Natural killer cell treated with Interleukin-12 subunit alpha and Interleukin-12 subunit beta and Interleukin-15 and Interleukin-18, amount 100 ng/mL, for 72 hours (primary cell): ENCODE measurements at regions not wholly inside any gene's neighbourhood (a gene's known extent, or its start where the extent isn't known, plus 50 kb on each side); places are given as distances from the start of the nearest gene placed in this dataset.

Source experiments
- ATAC-seq, 2 donors: fragments of 150-1000 bp; cut with Tn5 transposase in 1 of 2; sonication (Bioruptor Pico), chemical (Tn5 transposase) in 1 of 2; 2 replicates each; pipeline ENCODE4 v1.10.0; 2021
- DNase-seq: peaks from one replicate; pipeline ENCODE4 v3.0.0; 2022; ENCODE audit warnings: low spot score
- H3K27ac Mint-ChIP-seq, 2 donors: 1 replicate in 1 of 2; 2 replicates in 1 of 2; pipeline ENCODE4 v1.8.0; 2022; ENCODE audit warnings: mixed read lengths in 2 of 2, mild to moderate bottlenecking in 1 of 2, moderate library complexity in 1 of 2
- H3K27me3 Mint-ChIP-seq, 2 donors: 1 replicate in 1 of 2; 2 replicates in 1 of 2; pipeline ENCODE4 v1.8.0; 2022; ENCODE audit warnings: mixed read lengths in 2 of 2
- H3K36me3 Mint-ChIP-seq: one replicate; pipeline ENCODE4 v1.8.0; 2022; ENCODE audit warnings: mixed read lengths
- H3K4me1 Mint-ChIP-seq, 2 donors: 1 replicate in 1 of 2; 2 replicates in 1 of 2; pipeline ENCODE4 v1.8.0; 2022; ENCODE audit warnings: low read depth in 2 of 2, mixed read lengths in 2 of 2, mild to moderate bottlenecking in 1 of 2
- H3K4me3 Mint-ChIP-seq: one replicate; pipeline ENCODE4 v1.8.0; 2022; ENCODE audit warnings: mixed read lengths
- H3K9me3 Mint-ChIP-seq: 2 replicates; pipeline ENCODE4 v1.8.0; 2022; ENCODE audit warnings: mixed read lengths

GRCh38 chr16:66267292-66268014, 99.0 kb upstream of the CDH5 start:
- Mint-ChIP-seq H3K36me3 (no peaks in the 10 kb centered on the region), H3K4me3 (no peak overlapping the region), H3K9me3 (no peaks in the 10 kb centered on the region), H3K4me1 (peaks cover 4% of the 10 kb centered on the region in 2 donors), H3K27ac (no peak overlapping the region), H3K27me3 (peaks cover 15 to 31% of the 10 kb centered on the region in 2 donors)
- ATAC-seq: no peak
- DNase-seq: no peak

GRCh38 chr16:66266436-66267291, 99.8 kb upstream of the CDH5 start:
- ATAC-seq (no peak), DNase-seq (no peak)
- Mint-ChIP-seq H3K4me1 (peaks cover 4% of the 10 kb centered on the region in 2 donors), H3K36me3 (no peaks in the 10 kb centered on the region), H3K4me3 (no peak overlapping the region), H3K9me3 (no peaks in the 10 kb centered on the region), H3K27me3 (peaks cover 14 to 30% of the 10 kb centered on the region in 2 donors), H3K27ac (no peak overlapping the region)

GRCh38 chr16:66265556-66266141, 100.8 kb upstream of the CDH5 start:
- DNase-seq (no peak), ATAC-seq (no peak)
- H3K27ac Mint-ChIP-seq: no peak overlapping the region
- peaks cover under 1 to 4% of the 10 kb centered on the region in 2 donors for H3K4me1 Mint-ChIP-seq
- H3K27me3 Mint-ChIP-seq: peaks cover 8 to 26% of the 10 kb centered on the region in 2 donors
- no peak overlapping the region for H3K4me3 Mint-ChIP-seq
- no peaks in the 10 kb centered on the region for H3K36me3 Mint-ChIP-seq
- H3K9me3 Mint-ChIP-seq: no peaks in the 10 kb centered on the region

- DNase-seq: no peak
- peaks cover 6 to 25% of the 10 kb centered on the region in 2 donors for H3K27me3 Mint-ChIP-seq
- H3K4me1 Mint-ChIP-seq: peaks cover 0 to 4% of the 10 kb centered on the region in 2 donors
- ATAC-seq: no peak
- no peak overlapping the region for H3K27ac Mint-ChIP-seq
- H3K9me3 Mint-ChIP-seq: no peaks in the 10 kb centered on the region
- H3K4me3 Mint-ChIP-seq: no peak overlapping the region
- H3K36me3 Mint-ChIP-seq: no peaks in the 10 kb centered on the region
Observed at GRCh38 chr16:66265048-66265415, 101.5 kb upstream of the CDH5 start.

- H3K36me3 Mint-ChIP-seq: no peaks in the 10 kb centered on the region
- peaks cover 5 to 25% of the 10 kb centered on the region in 2 donors for H3K27me3 Mint-ChIP-seq
Observed at GRCh38 chr16:66264311-66265047, 102.0 kb upstream of the CDH5 start.

GRCh38 chr16:66263973-66264310, 102.5 kb upstream of the CDH5 start:
- DNase-seq (no peak), ATAC-seq (no peak)
- peaks cover 0 to 22% of the 10 kb centered on the region in 2 donors for H3K27me3 Mint-ChIP-seq

More at GRCh38 chr16:66264311-66265047, 102.0 kb upstream of the CDH5 start:
- ATAC-seq: no peak
- no peak for DNase-seq
- peaks cover 0 to 4% of the 10 kb centered on the region in 2 donors for H3K4me1 Mint-ChIP-seq
- H3K27ac Mint-ChIP-seq: no peak overlapping the region
- H3K9me3 Mint-ChIP-seq: no peaks in the 10 kb centered on the region
- no peak overlapping the region for H3K4me3 Mint-ChIP-seq

GRCh38 chr16:66263168-66263972, 103.1 kb upstream of the CDH5 start:
- peaks cover 0 to 4% of the 10 kb centered on the region in 2 donors for H3K4me1 Mint-ChIP-seq
- ATAC-seq: no peak
- H3K36me3 Mint-ChIP-seq: no peaks in the 10 kb centered on the region
- H3K9me3 Mint-ChIP-seq: no peaks in the 10 kb centered on the region
- H3K27ac Mint-ChIP-seq: no peak overlapping the region
- no peak overlapping the region for H3K4me3 Mint-ChIP-seq
- DNase-seq: no peak
- peaks cover 0 to 22% of the 10 kb centered on the region in 2 donors for H3K27me3 Mint-ChIP-seq

More at GRCh38 chr16:66263973-66264310, 102.5 kb upstream of the CDH5 start:
- no peaks in the 10 kb centered on the region for H3K9me3 Mint-ChIP-seq
- no peaks in the 10 kb centered on the region for H3K36me3 Mint-ChIP-seq
- H3K27ac Mint-ChIP-seq: no peak overlapping the region
- H3K4me1 Mint-ChIP-seq: peaks cover 0 to 4% of the 10 kb centered on the region in 2 donors
- no peak overlapping the region for H3K4me3 Mint-ChIP-seq

- DNase-seq (no peak), ATAC-seq (no peak)
- Mint-ChIP-seq H3K4me3 (no peak overlapping the region), H3K27ac (no peak overlapping the region), H3K9me3 (no peaks in the 10 kb centered on the region), H3K27me3 (peaks cover 0 to 15% of the 10 kb centered on the region in 2 donors), H3K4me1 (peaks cover 0 to 4% of the 10 kb centered on the region in 2 donors), H3K36me3 (no peaks in the 10 kb centered on the region)
Observed at GRCh38 chr16:66262253-66263167, 104.0 kb upstream of the CDH5 start.

- Mint-ChIP-seq H3K27ac (no peak overlapping the region), H3K9me3 (no peaks in the 10 kb centered on the region), H3K27me3 (peaks cover 0 to 14% of the 10 kb centered on the region in 2 donors), H3K4me3 (no peak overlapping the region), H3K4me1 (peaks cover 0 to 4% of the 10 kb centered on the region in 2 donors), H3K36me3 (no peaks in the 10 kb centered on the region)
- ATAC-seq (no peak), DNase-seq (no peak)
Observed at GRCh38 chr16:66261826-66262225, 104.7 kb upstream of the CDH5 start.

- H3K9me3 Mint-ChIP-seq: no peaks in the 10 kb centered on the region
- H3K27ac Mint-ChIP-seq: no peak overlapping the region
- no peaks in the 10 kb centered on the region for H3K36me3 Mint-ChIP-seq
- no peaks in the 10 kb centered on the region for H3K4me1 Mint-ChIP-seq
- ATAC-seq: no peak
- H3K4me3 Mint-ChIP-seq: no peak overlapping the region
- peaks cover 0 to 7% of the 10 kb centered on the region in 2 donors for H3K27me3 Mint-ChIP-seq
- DNase-seq: no peak
Observed at GRCh38 chr16:66260522-66261254, 105.8 kb upstream of the CDH5 start.

GRCh38 chr16:66258916-66259845, 107.3 kb upstream of the CDH5 start:
- Mint-ChIP-seq H3K9me3 (no peaks in the 10 kb centered on the region), H3K27me3 (peaks cover 0 to 7% of the 10 kb centered on the region in 2 donors), H3K27ac (no peak overlapping the region), H3K4me1 (no peaks in the 10 kb centered on the region), H3K36me3 (no peaks in the 10 kb centered on the region), H3K4me3 (no peak overlapping the region)
- ATAC-seq (no peak), DNase-seq (no peak)
